OCI-LY1 (cell line): ENCODE measurements at regions not wholly inside any gene's neighbourhood (a gene's known extent, or its start where the extent isn't known, plus 50 kb on each side); places are given as distances from the start of the nearest gene placed in this dataset.

ENCODE experiments used
- H2AFZ ChIP-seq: fragments of 200-600 bp; sonication (generic), shearing (Covaris generic); 2 replicates; pipeline ENCODE4 v1.6.0; 2014; ENCODE audit warnings: antibody characterized with exemption, mild to moderate bottlenecking, low read length
- H3F3A ChIP-seq: fragments of 200-600 bp; sonication (generic), shearing (Covaris generic); 2 replicates; pipeline ENCODE4 v1.6.0; 2014; ENCODE audit warnings: mild to moderate bottlenecking, antibody characterized with exemption, low read length, moderate library complexity; ENCODE audit not compliant: insufficient read depth
- H3K27ac ChIP-seq: fragments of 200-600 bp; sonication (generic); 2 replicates; pipeline ENCODE4 v1.5.1; 2014; ENCODE audit warnings: low read length, mixed run types, mild to moderate bottlenecking, low read depth; ENCODE audit not compliant: poor library complexity, severe bottlenecking
- H3K27me3 ChIP-seq: fragments of 200-600 bp; sonication (generic); 2 replicates; pipeline ENCODE4 v1.6.0; 2014; ENCODE audit warnings: antibody characterized with exemption, mild to moderate bottlenecking, low read length, moderate library complexity; ENCODE audit not compliant: insufficient read depth
- H3K36me3 ChIP-seq: fragments of 200-600 bp; sonication (generic); 2 replicates; pipeline ENCODE4 v1.6.1; 2014; ENCODE audit warnings: mild to moderate bottlenecking, antibody characterized with exemption, low read length, moderate library complexity, mixed read lengths; ENCODE audit not compliant: insufficient read depth
- H3K4me1 ChIP-seq: fragments of 200-600 bp; sonication (generic); 2 replicates; pipeline ENCODE4 v1.5.1; 2014; ENCODE audit warnings: mild to moderate bottlenecking, low read length, moderate library complexity; ENCODE audit not compliant: insufficient read depth, severe bottlenecking
- H3K4me2 ChIP-seq: fragments of 200-600 bp; sonication (generic), shearing (Covaris generic); 2 replicates; pipeline ENCODE4 v1.6.1; 2014; ENCODE audit warnings: low read length
- H3K4me3 ChIP-seq: fragments of 200-600 bp; sonication (generic); 2 replicates; pipeline ENCODE4 v1.5.1; 2014; ENCODE audit warnings: low read length, low read depth, mild to moderate bottlenecking, mixed read lengths; ENCODE audit not compliant: poor library complexity, severe bottlenecking
- H3K79me2 ChIP-seq: fragments of 200-600 bp; shearing (Covaris generic); 2 replicates; pipeline ENCODE4 v1.6.1; 2016; ENCODE audit warnings: mixed run types, low read length, mixed read lengths; ENCODE audit not compliant: insufficient read depth
- H3K9ac ChIP-seq: fragments of 200-600 bp; sonication (generic), shearing (Covaris generic); 2 replicates; pipeline ENCODE4 v1.6.1; 2014; ENCODE audit warnings: mild to moderate bottlenecking, low read length, mixed read lengths
- H3K9me2 ChIP-seq: fragments of 200-600 bp; sonication (generic), shearing (Covaris generic); 2 replicates; pipeline ENCODE4 v1.6.1; 2014; ENCODE audit warnings: low read depth, mild to moderate bottlenecking, low read length, mixed read lengths
- H3K9me3 ChIP-seq: fragments of 200-600 bp; shearing (Covaris generic); 2 replicates; pipeline ENCODE4 v1.6.1; 2014; ENCODE audit warnings: low read length, mixed read lengths
- H4K20me1 ChIP-seq: fragments of 200-600 bp; sonication (generic), shearing (Covaris generic); 2 replicates; pipeline ENCODE4 v1.6.0; 2016; ENCODE audit warnings: mild to moderate bottlenecking, low read length; ENCODE audit not compliant: insufficient read depth
- CTCF ChIP-seq: fragments of 200-600 bp; sonication (generic), shearing (Covaris generic); IDR thresholded peaks from 2 replicates; pipeline ENCODE4 v1.5.1; 2017; ENCODE audit warnings: mild to moderate bottlenecking, antibody characterized with exemption, low read length, moderate library complexity, mixed read lengths
- EZH2 ChIP-seq: fragments of 200-600 bp; sonication (generic), shearing (Covaris generic); IDR thresholded peaks from 2 replicates; pipeline ENCODE4 v1.8.0; 2017; ENCODE audit warnings: borderline replicate concordance, mixed run types, mild to moderate bottlenecking, antibody characterized with exemption, low read length, moderate library complexity, mixed read lengths

GRCh38 chr6:156345700-156346099 lies 431.5 kb upstream of the ARID1B start:
- H3K36me3 ChIP-seq: no peaks in the 10 kb centered on the region
- H3K79me2 ChIP-seq: no peaks in the 10 kb centered on the region
- no peaks in the 10 kb centered on the region for H3K9me2 ChIP-seq

GRCh38 chr6:156344491-156344890 lies 432.7 kb upstream of the ARID1B start:
- H3K9me3 ChIP-seq: no peaks in the 10 kb centered on the region
- H2AFZ ChIP-seq: no peak overlapping the region
- no peak for TF ChIP-seq EZH2
- TF ChIP-seq CTCF: no peak
- H3K36me3 ChIP-seq: no peaks in the 10 kb centered on the region
- no peaks in the 10 kb centered on the region for H3K27me3 ChIP-seq
- H3F3A ChIP-seq: no peaks in the 10 kb centered on the region
- H3K4me2 ChIP-seq: no peak overlapping the region
- H3K9ac ChIP-seq: no peak overlapping the region
- no peak overlapping the region for H3K4me3 ChIP-seq
- no peaks in the 10 kb centered on the region for H3K4me1 ChIP-seq
- no peaks in the 10 kb centered on the region for H4K20me1 ChIP-seq
- no peaks in the 10 kb centered on the region for H3K79me2 ChIP-seq
- H3K9me2 ChIP-seq: no peaks in the 10 kb centered on the region
- no peak overlapping the region for H3K27ac ChIP-seq

More at GRCh38 chr6:156345700-156346099, 431.5 kb upstream of the ARID1B start:
- H3K4me2 ChIP-seq: no peak overlapping the region
- H3K4me1 ChIP-seq: no peaks in the 10 kb centered on the region
- no peak overlapping the region for H2AFZ ChIP-seq
- H3F3A ChIP-seq: no peaks in the 10 kb centered on the region
- no peak overlapping the region for H3K4me3 ChIP-seq
- H3K27me3 ChIP-seq: no peaks in the 10 kb centered on the region
- H3K9ac ChIP-seq: no peak overlapping the region
- no peak overlapping the region for H3K27ac ChIP-seq
- H3K9me3 ChIP-seq: no peaks in the 10 kb centered on the region
- TF ChIP-seq CTCF: no peak
- TF ChIP-seq EZH2: no peak
- no peaks in the 10 kb centered on the region for H4K20me1 ChIP-seq

- Histone ChIP-seq H3K4me2 (no peak overlapping the region), H3K27me3 (no peaks in the 10 kb centered on the region), H3K4me1 (no peaks in the 10 kb centered on the region), H3K9me2 (no peaks in the 10 kb centered on the region), H3K9ac (no peak overlapping the region), H3K79me2 (no peaks in the 10 kb centered on the region), H4K20me1 (no peaks in the 10 kb centered on the region), H2AFZ (no peak overlapping the region), H3K9me3 (peaks cover 2% of the 10 kb centered on the region; the same call in 1 of the 2 replicates), H3F3A (no peaks in the 10 kb centered on the region), H3K4me3 (no peak overlapping the region), H3K27ac (no peak overlapping the region), H3K36me3 (no peaks in the 10 kb centered on the region)
- TF ChIP-seq CTCF: no peak
- TF ChIP-seq EZH2: no peak
These were observed 439.4 kb upstream of the ARID1B start for GRCh38 chr6:156337801-156338200.
